ENCODE measurements at regions not wholly inside any gene's neighbourhood (a gene's known extent, or its start where the extent isn't known, plus 50 kb on each side); places are given as distances from the start of the nearest gene placed in this dataset.

GRCh38 chr2:220969348-220969747, 602.8 kb downstream of the EPHA4 start:
- Mint-ChIP-seq H3K27ac (ENCODE audit: unreplicated experiment) (no peak overlapping the region), H3K4me3 (ENCODE audit: unreplicated experiment) (no peak overlapping the region), H3K9me3 (ENCODE audit: unreplicated experiment) (no peaks in the 10 kb centered on the region), H3K4me1 (ENCODE audit: low read depth, unreplicated experiment) (peaks cover 13% of the 10 kb centered on the region), H3K27me3 (ENCODE audit: low read depth, unreplicated experiment) (no peaks in the 10 kb centered on the region), H3K36me3 (ENCODE audit: low read depth, unreplicated experiment) (no peaks in the 10 kb centered on the region)
- Histone ChIP-seq H3K4me3 (ENCODE audit: insufficient read depth, low read depth, low read length) (no peak overlapping the region), H3K4me1 (ENCODE audit: insufficient read depth, low read length) (peaks cover 11% of the 10 kb centered on the region), H3K36me3 (ENCODE audit: insufficient read depth, low read length) (no peaks in the 10 kb centered on the region), H3K4me2 (ENCODE audit: low read length) (no peak overlapping the region), H3K27me3 (ENCODE audit: insufficient read depth, low read length) (peaks cover 15% of the 10 kb centered on the region), H3K9me3 (ENCODE audit: insufficient read depth, low read depth, low read length) (no peaks in the 10 kb centered on the region), H3K79me2 (ENCODE audit: insufficient read depth, low read length) (no peaks in the 10 kb centered on the region), H4K20me1 (ENCODE audit: insufficient read depth, low read length) (no peaks in the 10 kb centered on the region), H2AFZ (ENCODE audit: low read depth, low read length) (no peak overlapping the region), H3K9ac (ENCODE audit: low read length) (no peak overlapping the region), H3K27ac (ENCODE audit: low read depth, low read length) (no peak overlapping the region)
- no peak for FAIRE-seq
- TF ChIP-seq EZH2 (IDR thresholded peaks at IDR 0.05; ENCODE audit: insufficient read depth, low read length) (no peak), CTCF (IDR thresholded peaks at IDR 0.05; ENCODE audit: insufficient read depth, low read depth, low read length) (no peak)
- DNase-seq (ENCODE audit: low read depth) = no peak

GRCh38 chr2:220980966-220981675, 591.0 kb downstream of the EPHA4 start:
- Histone ChIP-seq H3K36me3 (ENCODE audit: insufficient read depth, low read length) (no peaks in the 10 kb centered on the region), H3K4me1 (ENCODE audit: insufficient read depth, low read length) (no peaks in the 10 kb centered on the region), H3K27ac (ENCODE audit: low read depth, low read length) (no peak overlapping the region), H4K20me1 (ENCODE audit: insufficient read depth, low read length) (no peaks in the 10 kb centered on the region), H2AFZ (ENCODE audit: low read depth, low read length) (no peak overlapping the region), H3K4me2 (ENCODE audit: low read length) (no peak overlapping the region), H3K9ac (ENCODE audit: low read length) (no peak overlapping the region), H3K9me3 (ENCODE audit: insufficient read depth, low read depth, low read length) (peaks cover 6% of the 10 kb centered on the region), H3K79me2 (ENCODE audit: insufficient read depth, low read length) (no peaks in the 10 kb centered on the region), H3K27me3 (ENCODE audit: insufficient read depth, low read length) (no peaks in the 10 kb centered on the region), H3K4me3 (ENCODE audit: insufficient read depth, low read depth, low read length) (no peak overlapping the region)
- no peak for DNase-seq (ENCODE audit: low read depth)
- Mint-ChIP-seq H3K27me3 (ENCODE audit: low read depth, unreplicated experiment) (peaks cover 13% of the 10 kb centered on the region), H3K27ac (ENCODE audit: unreplicated experiment) (no peak overlapping the region), H3K4me1 (ENCODE audit: low read depth, unreplicated experiment) (peaks cover 1% of the 10 kb centered on the region), H3K9me3 (ENCODE audit: unreplicated experiment) (peaks cover 6% of the 10 kb centered on the region), H3K4me3 (ENCODE audit: unreplicated experiment) (no peak overlapping the region), H3K36me3 (ENCODE audit: low read depth, unreplicated experiment) (no peaks in the 10 kb centered on the region)
- no peak for FAIRE-seq
- no peak for TF ChIP-seq CTCF (IDR thresholded peaks at IDR 0.05; ENCODE audit: insufficient read depth, low read depth, low read length)
- TF ChIP-seq EZH2 (IDR thresholded peaks at IDR 0.05; ENCODE audit: insufficient read depth, low read length) = no peak

- no peak overlapping the region for H3K4me3 ChIP-seq (ENCODE audit: insufficient read depth, low read depth, low read length)
- Mint-ChIP-seq H3K36me3 (ENCODE audit: low read depth, unreplicated experiment) (no peaks in the 10 kb centered on the region), H3K27ac (ENCODE audit: unreplicated experiment) (no peak overlapping the region), H3K9me3 (ENCODE audit: unreplicated experiment) (peaks cover 6% of the 10 kb centered on the region), H3K4me3 (ENCODE audit: unreplicated experiment) (no peak overlapping the region), H3K4me1 (ENCODE audit: low read depth, unreplicated experiment) (peaks cover 1% of the 10 kb centered on the region), H3K27me3 (ENCODE audit: low read depth, unreplicated experiment) (peaks cover 11% of the 10 kb centered on the region)
- no peak for TF ChIP-seq CTCF (IDR thresholded peaks at IDR 0.05; ENCODE audit: insufficient read depth, low read depth, low read length)
- H3K4me1 ChIP-seq (ENCODE audit: insufficient read depth, low read length) = no peaks in the 10 kb centered on the region
- H3K79me2 ChIP-seq (ENCODE audit: insufficient read depth, low read length) = no peaks in the 10 kb centered on the region
- no peak overlapping the region for H3K4me2 ChIP-seq (ENCODE audit: low read length)
- no peak overlapping the region for H3K9ac ChIP-seq (ENCODE audit: low read length)
- DNase-seq (ENCODE audit: low read depth) (no peak), FAIRE-seq (no peak)
- peaks cover 6% of the 10 kb centered on the region for H3K9me3 ChIP-seq (ENCODE audit: insufficient read depth, low read depth, low read length)
- no peak overlapping the region for H2AFZ ChIP-seq (ENCODE audit: low read depth, low read length)
- H4K20me1 ChIP-seq (ENCODE audit: insufficient read depth, low read length) = no peaks in the 10 kb centered on the region
- no peaks in the 10 kb centered on the region for H3K27me3 ChIP-seq (ENCODE audit: insufficient read depth, low read length)
- H3K27ac ChIP-seq (ENCODE audit: low read depth, low read length) = no peak overlapping the region
- H3K36me3 ChIP-seq (ENCODE audit: insufficient read depth, low read length) = no peaks in the 10 kb centered on the region
These were observed 590.2 kb downstream of the EPHA4 start for GRCh38 chr2:220981926-220982325.
